HG02798 (cell line): ENCODE measurements at regions not wholly inside any gene's neighbourhood (a gene's known extent, or its start where the extent isn't known, plus 50 kb on each side); places are given as distances from the start of the nearest gene placed in this dataset.
"Not testable (repeated sequence)": the region's sequence is repeated elsewhere in the genome, so short reads cannot be mapped to it uniquely, and the experiment has no call there.

ENCODE experiments used
- ATAC-seq: cut with Tn5 transposase; IDR thresholded peaks from one replicate; pipeline ENCODE4 v1.9.1; 2021; ENCODE audit warnings: mild to moderate bottlenecking; ENCODE audit not compliant: unreplicated experiment, poor library complexity

DNA sequence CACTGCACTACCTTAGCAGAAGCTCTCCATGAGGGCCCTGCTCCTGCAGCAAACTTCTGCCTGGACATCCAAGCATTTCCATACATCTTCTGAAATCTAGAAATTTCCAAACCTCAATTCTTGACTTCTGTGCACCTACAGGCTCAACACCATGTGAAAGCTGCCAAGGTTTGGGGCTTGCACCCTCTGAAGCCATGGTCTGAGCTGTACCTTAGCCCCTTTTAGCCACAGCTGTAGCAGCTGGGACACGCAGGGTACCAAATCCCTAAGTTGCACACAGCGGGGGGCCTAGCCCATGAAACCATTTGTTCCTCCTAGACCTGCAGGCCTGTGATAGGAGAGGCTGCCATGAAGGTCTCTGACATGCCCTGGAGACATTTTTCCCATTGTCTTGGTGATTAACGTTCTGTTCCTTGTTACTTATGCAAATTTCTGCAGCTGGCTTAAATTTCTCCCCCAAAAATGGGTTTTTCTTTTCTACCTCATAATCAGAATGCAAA is 102.7 kb downstream of the EN1 start:
- not testable (repeated sequence) for ATAC-seq

DNA sequence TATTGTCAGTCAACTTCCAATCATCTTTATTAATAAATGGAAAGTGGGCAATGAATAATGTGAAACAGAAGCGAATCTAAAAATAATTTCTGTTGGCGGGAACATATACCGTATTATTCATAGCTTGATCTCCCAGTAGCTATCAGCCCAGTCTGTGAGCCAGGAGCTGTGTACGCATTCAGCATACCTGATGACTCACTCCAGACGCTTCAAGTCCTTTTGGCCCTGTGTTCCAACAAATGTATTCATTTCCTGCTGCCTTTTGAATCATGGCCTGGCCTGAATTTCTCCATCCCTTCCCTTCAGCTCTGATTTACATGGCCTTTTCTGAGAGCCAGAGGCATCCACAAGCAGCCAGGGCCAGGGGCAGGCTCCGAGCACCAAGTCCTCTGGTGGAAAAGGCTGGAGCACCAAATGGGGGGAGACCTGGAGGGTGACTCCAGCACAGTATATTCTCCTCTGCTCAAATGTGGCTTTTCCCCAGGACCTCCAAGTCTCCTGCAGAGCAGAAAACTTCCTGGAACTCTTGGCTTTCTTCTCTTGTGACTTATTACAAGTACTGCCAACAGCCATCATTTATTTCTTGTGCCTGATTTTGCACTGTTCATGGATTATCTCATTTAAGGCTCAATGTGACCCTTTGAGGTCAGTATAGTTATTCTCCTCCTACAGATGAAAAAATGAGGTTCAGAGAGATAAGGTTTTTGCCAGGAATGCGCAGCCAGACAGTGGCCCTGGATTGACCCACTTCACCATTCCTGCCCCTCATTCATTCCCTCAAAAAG is 108.7 kb downstream of the EN1 start:
- no peak for ATAC-seq

DNA sequence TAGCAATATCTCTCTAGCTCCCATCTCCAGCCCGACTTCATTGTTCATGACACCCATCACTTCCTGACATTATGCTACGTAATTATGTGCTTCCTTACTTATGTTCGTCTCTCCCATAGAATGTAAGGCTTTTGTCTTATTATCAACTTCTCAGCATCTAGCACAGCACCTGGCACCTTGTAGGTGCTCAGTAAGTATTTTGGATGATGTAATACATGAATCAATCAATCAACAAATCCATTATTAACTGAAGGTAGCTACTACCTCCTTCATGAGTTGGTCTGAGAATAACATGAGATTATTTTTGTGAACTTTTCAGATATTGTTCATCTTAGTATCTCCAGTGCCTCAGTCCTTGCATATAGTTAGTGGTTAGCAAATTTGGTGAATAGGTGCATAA is 109.3 kb downstream of the EN1 start:
- no peak for ATAC-seq

DNA sequence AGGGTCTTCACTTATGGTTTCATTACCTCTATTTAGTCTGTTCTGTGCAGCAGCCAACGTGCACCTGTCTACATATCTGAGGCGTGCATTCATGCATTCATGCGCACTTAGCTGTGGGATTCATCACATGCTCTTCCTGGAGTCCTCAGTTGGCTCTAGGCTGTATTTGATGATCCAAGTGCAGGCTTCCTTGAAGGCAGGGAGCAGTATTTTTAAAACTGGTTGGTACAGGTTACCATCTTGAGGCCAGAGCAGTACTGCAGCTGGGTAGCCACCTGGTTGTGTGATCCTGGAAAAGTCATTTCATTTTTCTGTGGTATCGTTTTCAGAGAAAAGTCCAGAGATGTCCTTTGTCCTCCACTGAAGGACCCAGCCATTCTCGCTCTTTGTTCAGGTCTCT is 109.8 kb downstream of the EN1 start:
- no peak for ATAC-seq

DNA sequence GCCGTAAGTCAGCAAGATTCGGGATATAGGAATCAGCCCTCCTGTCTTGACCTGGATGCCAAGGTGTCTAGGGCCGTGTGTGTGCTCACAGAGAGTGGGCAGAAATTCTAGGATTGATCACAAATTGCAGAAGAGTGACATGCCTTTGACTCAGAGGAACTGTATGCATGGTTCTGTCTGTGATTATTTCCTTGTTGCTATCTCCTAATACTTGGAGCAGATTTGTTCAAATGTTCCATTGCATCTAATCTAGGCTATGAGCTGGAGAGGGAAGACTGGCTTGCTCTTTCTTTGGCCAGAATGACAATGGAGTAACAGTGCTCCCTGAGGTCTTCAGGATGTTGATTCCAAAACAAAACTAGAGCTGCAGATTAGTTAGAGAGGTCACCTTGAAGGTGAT is 115.0 kb downstream of the EN1 start:
- ATAC-seq = no peak

DNA sequence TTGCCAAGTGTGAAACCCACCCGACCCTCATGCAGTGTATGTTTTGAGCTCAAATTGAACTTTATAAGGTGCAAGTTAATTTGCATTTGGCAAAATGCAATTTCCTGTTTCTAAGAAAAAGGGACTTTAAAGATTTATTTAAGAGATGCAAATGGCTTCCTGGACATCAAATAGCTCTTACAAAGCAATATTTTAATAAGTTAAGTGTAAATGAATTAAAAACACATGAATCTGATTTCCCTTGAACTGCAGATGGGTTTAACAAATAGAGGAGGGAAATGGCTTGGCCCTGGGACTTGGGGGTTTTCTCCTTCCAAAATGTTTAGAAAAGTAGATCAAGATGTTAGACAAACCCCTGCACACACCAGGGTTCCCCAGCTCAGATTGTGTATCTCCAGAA is 116.0 kb downstream of the EN1 start:
- no peak for ATAC-seq

DNA sequence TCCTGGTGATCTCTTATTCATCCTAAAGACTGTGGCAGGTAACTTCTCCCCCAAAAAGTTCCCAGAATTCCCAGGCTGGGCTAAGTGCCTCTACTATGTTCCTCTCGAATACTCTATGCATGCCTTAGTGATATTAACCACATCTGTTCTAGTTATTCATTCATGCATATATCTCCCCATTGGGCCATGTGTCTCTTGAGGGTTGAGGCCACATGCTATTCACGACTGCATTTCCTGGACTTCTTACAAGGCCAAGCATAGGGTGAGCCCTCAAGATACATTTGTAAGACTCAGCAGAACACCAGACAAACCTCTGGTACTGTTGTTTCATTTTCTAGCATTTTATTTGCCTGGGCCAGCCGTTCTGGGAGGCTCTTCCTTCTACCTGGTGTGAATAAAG is 117.0 kb downstream of the EN1 start:
- no peak for ATAC-seq

DNA sequence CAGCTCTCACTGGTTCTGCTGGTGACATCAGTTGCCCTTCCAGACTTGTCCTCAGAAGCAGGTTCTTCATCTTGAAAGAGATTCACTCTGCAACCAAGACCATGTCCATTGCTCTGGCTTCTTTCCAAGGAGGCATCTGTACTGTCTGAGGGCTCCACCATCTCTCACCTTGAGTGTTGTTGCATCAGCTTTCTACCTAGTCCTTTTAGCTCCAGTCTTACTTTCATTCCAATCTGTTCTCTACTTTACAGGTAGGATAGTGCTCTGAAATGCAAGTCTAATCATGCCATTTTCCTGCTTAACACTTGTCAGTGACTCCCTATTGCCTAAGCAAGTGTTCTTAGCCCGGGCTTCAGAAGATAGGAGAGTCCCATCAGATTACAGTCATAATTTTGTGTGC is 117.7 kb downstream of the EN1 start:
- ATAC-seq = no peak

DNA sequence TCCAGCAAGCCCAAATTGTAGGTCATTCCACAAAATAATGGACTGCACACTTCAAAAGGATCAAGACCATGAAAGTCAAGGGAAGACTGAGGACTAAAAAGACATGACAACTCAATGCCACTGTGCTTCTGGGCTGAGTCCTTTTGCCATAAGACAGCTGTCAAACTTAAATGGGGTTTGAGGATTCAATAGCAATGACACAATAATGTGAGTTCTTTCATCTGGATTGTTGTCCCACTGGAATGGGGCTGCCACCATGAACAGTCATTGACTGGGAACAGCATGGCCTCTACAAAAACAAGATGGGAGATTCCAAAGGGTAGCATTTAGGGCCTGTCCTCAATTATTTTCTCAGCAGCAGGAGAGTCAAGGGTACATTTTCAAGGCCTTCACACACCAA is 118.5 kb downstream of the EN1 start:
- no peak for ATAC-seq

DNA sequence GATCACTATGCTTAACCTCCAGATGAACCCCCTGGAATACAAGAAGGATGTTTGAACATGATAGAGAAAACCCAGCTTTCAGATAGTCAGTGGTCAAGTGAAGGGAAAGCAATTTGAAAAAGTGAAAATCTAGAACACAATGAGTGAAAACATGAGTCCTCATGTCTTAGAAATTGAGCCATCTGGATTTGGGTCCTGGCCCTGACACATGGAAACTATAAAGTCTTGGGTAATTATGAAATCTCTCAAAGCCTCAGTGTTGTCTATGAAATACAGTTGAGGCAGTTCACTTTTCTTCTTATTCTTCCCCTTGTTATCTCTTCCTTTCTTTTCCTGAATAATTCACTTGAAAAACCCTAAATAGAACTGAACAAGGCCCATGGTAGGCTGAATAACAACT is 120.6 kb downstream of the EN1 start:
- no peak for ATAC-seq

DNA sequence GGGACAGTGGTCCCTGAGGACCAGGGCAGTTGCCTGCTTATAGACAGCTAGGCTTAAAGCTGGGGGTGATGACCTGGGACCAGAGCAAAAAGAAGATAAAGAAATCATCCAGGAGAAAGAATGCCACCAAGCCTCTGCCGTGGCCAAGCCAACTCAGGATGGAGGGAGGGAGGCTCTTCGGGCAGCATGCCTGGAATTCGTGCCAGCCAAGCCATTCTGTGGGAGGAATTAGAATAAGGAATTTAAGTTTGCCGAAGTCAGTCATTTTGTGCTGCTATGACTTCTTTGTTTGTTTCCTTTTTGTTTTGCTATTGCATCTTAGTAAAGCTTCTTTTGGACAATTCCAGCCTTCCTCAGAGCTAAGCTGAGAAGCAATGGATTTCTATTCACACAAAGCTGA is 124.1 kb downstream of the EN1 start:
- no peak for ATAC-seq

DNA sequence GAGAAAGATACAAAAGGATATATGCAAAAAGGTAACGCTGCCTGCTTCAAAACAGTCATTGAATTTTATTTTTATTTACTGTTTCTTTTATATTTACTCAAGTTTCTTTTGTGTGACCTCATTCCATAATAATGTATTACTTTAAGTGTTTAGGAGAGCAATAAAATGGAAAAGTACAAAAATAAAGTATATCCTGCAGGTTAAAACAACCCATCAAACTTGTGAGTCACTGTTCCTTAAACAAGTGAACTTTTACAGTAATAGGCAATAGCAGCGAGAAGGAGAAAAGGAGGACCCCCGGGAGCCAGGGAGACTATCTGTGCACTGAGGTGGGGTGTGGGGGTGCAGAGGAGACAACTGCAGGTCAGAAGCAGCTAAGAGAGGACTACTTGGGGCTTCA is 124.5 kb downstream of the EN1 start:
- no peak for ATAC-seq

DNA sequence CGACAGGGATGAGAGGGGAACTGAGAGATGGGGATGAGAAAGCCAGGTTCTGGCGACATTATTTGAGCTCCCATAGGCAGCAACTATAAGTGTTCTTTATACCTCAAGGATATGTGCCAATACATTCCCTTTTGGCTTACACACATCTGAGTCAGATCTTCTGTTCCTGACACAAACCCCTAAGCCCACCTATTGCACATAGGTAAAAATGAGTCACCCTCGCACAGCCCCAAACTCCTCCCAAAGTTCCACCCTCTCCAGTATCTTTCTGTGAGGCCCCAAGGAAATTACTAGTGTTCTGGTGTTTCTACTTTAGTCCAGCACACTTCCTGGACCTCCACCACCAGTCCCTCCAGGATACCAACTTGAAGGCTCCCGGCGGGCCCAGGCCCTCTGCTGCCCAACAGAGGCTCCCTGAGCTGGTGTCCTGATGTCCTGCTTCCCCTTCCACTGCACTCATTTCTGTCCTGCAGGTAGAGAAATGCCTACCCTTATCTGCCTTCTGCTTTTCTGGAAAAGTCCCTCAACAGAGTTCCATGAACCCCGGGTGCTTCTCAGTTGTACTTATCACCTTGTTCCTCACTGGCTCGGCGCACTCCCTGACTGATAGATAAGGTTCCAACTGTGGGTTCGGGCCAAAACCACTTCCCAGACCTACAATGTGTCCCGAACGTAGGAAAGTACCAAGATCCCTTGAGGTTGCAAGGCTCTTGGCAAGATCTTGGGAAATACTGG is 125.5 kb downstream of the EN1 start:
- ATAC-seq = no peak

DNA sequence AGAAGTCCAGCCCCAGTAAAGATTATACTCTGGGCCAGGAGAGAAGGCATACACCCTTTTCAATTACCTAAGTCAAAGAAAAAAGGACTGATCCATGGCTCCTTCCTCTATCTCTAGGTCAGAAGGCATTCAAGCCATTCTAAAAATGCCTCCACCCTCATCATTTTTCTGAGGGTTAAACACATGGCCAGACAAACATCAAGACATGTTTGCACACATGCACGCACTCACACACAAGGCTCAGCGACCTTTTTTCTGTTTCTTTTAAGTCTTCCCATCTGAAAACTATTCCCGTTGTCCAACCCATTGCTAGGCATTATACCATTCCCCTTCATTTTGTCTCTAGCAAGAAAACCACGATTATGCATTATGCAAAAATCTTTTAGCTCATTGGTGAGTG is 126.6 kb downstream of the EN1 start:
- ATAC-seq = no peak

DNA sequence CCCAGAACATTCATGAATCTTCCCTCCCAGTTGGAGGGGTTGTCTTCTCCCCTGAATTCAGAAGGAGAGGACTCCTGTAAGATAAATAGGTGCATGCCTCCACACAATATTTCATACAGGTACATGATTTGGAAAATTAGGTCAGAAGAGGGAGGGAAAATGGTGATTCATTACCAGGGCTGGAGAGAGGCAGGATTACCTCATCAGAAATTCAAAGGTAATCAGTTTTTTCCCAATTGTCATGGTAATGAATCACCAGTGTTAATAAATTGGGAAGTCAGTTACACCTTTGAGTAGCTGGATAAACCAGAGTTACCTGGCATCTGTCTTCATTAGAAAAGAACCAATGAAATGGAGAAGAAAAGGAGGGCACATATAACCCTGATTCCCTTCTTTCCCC is 128.5 kb downstream of the EN1 start:
- no peak for ATAC-seq

DNA sequence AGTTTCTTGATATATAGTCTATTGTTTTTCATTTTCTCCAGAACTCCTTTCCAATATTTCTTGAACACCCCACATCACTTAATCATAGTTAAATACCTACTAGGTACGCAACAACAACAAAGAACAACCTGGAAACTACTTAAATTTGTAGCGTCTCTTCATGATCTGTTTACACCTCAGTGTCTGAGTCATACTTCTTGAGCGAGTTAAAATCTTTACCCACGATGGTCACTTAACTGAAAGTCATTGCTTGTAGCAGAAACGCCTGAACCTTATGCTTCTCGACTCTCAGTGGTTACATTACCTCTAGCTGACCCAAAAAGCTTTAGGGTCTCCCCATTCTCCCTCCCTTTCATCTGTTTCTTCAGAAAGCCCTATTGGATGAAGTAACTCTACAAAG is 131.3 kb downstream of the EN1 start:
- no peak for ATAC-seq

DNA sequence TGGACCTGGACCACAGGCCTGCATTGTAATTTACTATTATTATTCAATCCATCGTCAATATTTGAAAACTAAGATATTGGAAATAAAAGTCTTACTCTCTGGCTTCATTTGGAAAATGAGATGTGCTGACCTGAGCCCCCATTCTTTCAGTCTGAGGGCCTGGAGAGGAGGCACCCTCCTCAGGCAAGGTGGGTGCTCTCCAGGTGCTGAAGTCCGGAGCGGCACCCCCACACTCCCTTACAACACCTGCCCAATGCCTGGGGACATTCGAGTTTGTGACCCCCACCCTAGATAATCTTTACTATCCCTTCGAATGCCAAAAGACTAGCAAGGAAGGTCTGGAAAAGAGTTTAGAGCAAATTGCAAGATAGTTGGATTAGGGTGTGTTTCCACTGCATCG is 133.3 kb downstream of the EN1 start:
- no peak for ATAC-seq

DNA sequence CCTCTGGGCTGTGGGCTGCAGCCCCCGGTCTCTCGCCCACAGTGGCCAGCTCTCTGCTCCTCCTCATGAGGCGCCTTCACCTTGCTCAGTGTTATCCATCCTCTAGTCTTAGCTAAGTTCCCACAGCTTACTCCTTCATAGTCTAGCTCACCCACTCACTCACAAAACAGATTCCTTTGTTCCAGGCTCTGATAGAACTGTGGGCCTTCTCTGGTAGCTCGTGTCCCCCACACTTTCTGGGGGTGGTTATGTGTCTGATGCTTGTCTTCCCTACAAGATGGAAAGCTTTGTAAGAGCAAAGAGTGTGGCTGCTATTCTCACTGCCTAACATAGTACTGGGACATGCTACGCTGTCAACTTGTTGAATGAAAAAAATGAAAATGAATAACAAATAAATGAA is 135.8 kb downstream of the EN1 start:
- no peak for ATAC-seq

DNA sequence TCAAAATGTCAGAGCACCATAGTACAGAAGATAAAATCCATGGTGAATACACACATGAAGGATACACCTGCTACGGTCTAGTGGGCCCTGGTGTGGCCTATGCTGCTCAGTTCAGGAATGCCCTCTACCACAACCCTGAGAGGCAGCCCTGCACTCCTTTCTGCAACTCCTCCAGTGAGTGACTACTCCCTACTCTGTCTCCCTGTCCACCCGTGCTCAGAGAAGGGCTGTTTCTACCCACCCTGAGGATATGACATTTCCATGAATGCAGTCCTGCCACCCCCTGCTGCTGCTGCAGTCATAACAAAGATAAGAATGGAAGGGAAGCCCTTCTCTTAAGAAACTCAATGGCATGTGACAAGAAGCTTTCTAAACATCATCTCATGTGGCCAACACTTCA is 137.0 kb downstream of the EN1 start:
- no peak for ATAC-seq

DNA sequence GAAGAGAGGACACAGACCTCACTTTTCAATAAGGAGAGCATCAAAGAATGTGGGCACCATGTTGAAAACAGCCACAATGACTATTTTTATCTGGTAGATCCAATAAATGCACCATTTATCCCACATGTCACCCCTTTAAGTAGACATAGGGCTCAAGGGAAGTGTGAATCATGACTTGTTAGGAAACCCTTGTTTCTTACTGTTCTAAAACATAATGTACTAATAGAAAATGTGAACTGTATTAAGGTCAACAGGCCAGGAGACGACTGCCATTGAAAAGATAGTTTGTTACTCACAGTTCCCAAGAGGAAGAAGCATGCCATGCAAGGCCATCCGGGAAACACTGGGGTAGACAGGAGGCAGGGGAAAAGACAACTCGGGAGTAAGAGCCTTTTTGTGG is 137.7 kb downstream of the EN1 start:
- ATAC-seq = no peak

DNA sequence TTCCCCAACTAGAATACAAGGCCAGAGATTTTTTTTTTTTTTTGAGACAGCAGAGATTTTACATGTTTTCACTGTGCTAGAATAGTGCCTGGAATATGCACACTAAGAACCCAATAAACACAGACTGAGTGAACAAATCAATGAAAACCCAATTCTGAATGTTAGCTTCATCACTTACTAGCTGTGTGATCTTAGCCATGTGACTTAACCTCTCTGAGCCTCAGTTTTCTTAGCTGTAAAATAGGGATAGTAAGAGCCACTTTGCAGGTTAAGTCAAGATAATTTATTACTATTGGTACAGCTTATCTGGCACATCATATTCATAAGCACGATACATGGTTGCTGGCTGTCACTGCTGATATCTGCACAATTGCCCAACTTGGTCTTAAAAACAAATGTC is 140.6 kb downstream of the EN1 start:
- no peak for ATAC-seq

DNA sequence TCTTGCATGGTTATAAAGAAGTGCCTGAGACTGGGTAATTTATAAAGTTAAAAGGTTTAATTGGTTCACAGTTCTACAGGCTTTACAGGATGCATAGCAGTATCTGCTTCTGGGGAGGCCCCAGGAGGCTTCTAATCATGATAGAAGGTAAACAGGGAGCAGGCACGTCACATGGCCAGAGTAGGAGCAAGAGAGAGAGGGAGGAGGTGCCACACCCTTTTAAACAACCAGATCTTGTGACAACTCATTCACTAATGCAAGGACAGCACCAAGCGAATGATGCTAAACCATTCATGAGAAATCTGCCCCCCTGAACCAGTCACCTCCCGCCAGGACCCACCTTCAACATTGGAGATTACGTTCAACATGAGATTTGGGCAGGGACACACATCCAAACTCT is 141.1 kb downstream of the EN1 start:
- no peak for ATAC-seq
